ENCODE measurements at regions not wholly inside any gene's neighbourhood (a gene's known extent, or its start where the extent isn't known, plus 50 kb on each side); places are given as distances from the start of the nearest gene placed in this dataset.

GRCh38 chr5:53337827-53338226, 142.6 kb upstream of the FST start:
- no peak for FAIRE-seq
- TF ChIP-seq POLR2A (IDR thresholded peaks at IDR 0.05; ENCODE audit: low read depth, low read length) = no peak
- TF ChIP-seq TAF1 (IDR thresholded peaks at IDR 0.05; ENCODE audit: borderline replicate concordance, low read depth, low read length) = no peak
- no peak for TF ChIP-seq POLR2AphosphoS5 (IDR thresholded peaks at IDR 0.05; ENCODE audit: low read depth, low read length)
- no peak for DNase-seq (ENCODE audit: insufficient read length)

- FAIRE-seq (no peak), DNase-seq (ENCODE audit: insufficient read length) (no peak)
- no peak for TF ChIP-seq POLR2AphosphoS5 (IDR thresholded peaks at IDR 0.05; ENCODE audit: low read depth, low read length)
- TF ChIP-seq POLR2A (IDR thresholded peaks at IDR 0.05; ENCODE audit: low read depth, low read length) = no peak
- no peak for TF ChIP-seq TAF1 (IDR thresholded peaks at IDR 0.05; ENCODE audit: borderline replicate concordance, low read depth, low read length)
Measured at GRCh38 chr5:53338971-53339370, 141.5 kb upstream of the FST start.

- no peak for TF ChIP-seq TAF1 (IDR thresholded peaks at IDR 0.05; ENCODE audit: borderline replicate concordance, low read depth, low read length)
- no peak for TF ChIP-seq POLR2AphosphoS5 (IDR thresholded peaks at IDR 0.05; ENCODE audit: low read depth, low read length)
- TF ChIP-seq POLR2A (IDR thresholded peaks at IDR 0.05; ENCODE audit: low read depth, low read length) = no peak
- FAIRE-seq = no peak
Measured at GRCh38 chr5:53339962-53340540, 140.4 kb upstream of the FST start.

GRCh38 chr5:53340956-53341750, 139.3 kb upstream of the FST start:
- FAIRE-seq = no peak
- TF ChIP-seq POLR2A (IDR thresholded peaks at IDR 0.05; ENCODE audit: low read depth, low read length) (no peak), POLR2AphosphoS5 (IDR thresholded peaks at IDR 0.05; ENCODE audit: low read depth, low read length) (no peak), TAF1 (IDR thresholded peaks at IDR 0.05; ENCODE audit: borderline replicate concordance, low read depth, low read length) (no peak)

More at GRCh38 chr5:53339962-53340540, 140.4 kb upstream of the FST start:
- DNase-seq (ENCODE audit: insufficient read length) = no peak

GRCh38 chr5:53342236-53342635, 138.2 kb upstream of the FST start:
- no peak for DNase-seq (ENCODE audit: insufficient read length)
- TF ChIP-seq POLR2A (IDR thresholded peaks at IDR 0.05; ENCODE audit: low read depth, low read length) (no peak), TAF1 (IDR thresholded peaks at IDR 0.05; ENCODE audit: borderline replicate concordance, low read depth, low read length) (no peak), POLR2AphosphoS5 (IDR thresholded peaks at IDR 0.05; ENCODE audit: low read depth, low read length) (no peak)
- FAIRE-seq = no peak

More at GRCh38 chr5:53340956-53341750, 139.3 kb upstream of the FST start:
- no peak for DNase-seq (ENCODE audit: insufficient read length)

- TF ChIP-seq POLR2AphosphoS5 (IDR thresholded peaks at IDR 0.05; ENCODE audit: low read depth, low read length) = no peak
- no peak for TF ChIP-seq POLR2A (IDR thresholded peaks at IDR 0.05; ENCODE audit: low read depth, low read length)
- TF ChIP-seq TAF1 (IDR thresholded peaks at IDR 0.05; ENCODE audit: borderline replicate concordance, low read depth, low read length) = no peak
- DNase-seq (ENCODE audit: insufficient read length) = no peak
- FAIRE-seq = no peak
Measured at GRCh38 chr5:53343187-53343586, 137.2 kb upstream of the FST start.

- FAIRE-seq = no peak
- DNase-seq (ENCODE audit: insufficient read length) = no peak
- TF ChIP-seq POLR2A (IDR thresholded peaks at IDR 0.05; ENCODE audit: low read depth, low read length) (no peak), TAF1 (IDR thresholded peaks at IDR 0.05; ENCODE audit: borderline replicate concordance, low read depth, low read length) (no peak), POLR2AphosphoS5 (IDR thresholded peaks at IDR 0.05; ENCODE audit: low read depth, low read length) (no peak)
Measured at GRCh38 chr5:53350368-53350767, 130.1 kb upstream of the FST start.

- FAIRE-seq (no peak), DNase-seq (ENCODE audit: insufficient read length) (no peak)
- TF ChIP-seq POLR2A (IDR thresholded peaks at IDR 0.05; ENCODE audit: low read depth, low read length) = no peak
- TF ChIP-seq POLR2AphosphoS5 (IDR thresholded peaks at IDR 0.05; ENCODE audit: low read depth, low read length) = no peak
- TF ChIP-seq TAF1 (IDR thresholded peaks at IDR 0.05; ENCODE audit: borderline replicate concordance, low read depth, low read length) = no peak
Measured at GRCh38 chr5:53350991-53351770, 129.2 kb upstream of the FST start.

GRCh38 chr5:53355316-53355715, 125.1 kb upstream of the FST start:
- DNase-seq (ENCODE audit: insufficient read length) (no peak), FAIRE-seq (no peak)
- TF ChIP-seq POLR2AphosphoS5 (IDR thresholded peaks at IDR 0.05; ENCODE audit: low read depth, low read length) (no peak), POLR2A (IDR thresholded peaks at IDR 0.05; ENCODE audit: low read depth, low read length) (no peak), TAF1 (IDR thresholded peaks at IDR 0.05; ENCODE audit: borderline replicate concordance, low read depth, low read length) (no peak)

- DNase-seq (ENCODE audit: insufficient read length) (no peak), FAIRE-seq (no peak)
- no peak for TF ChIP-seq POLR2A (IDR thresholded peaks at IDR 0.05; ENCODE audit: low read depth, low read length)
- TF ChIP-seq POLR2AphosphoS5 (IDR thresholded peaks at IDR 0.05; ENCODE audit: low read depth, low read length) = no peak
- no peak for TF ChIP-seq TAF1 (IDR thresholded peaks at IDR 0.05; ENCODE audit: borderline replicate concordance, low read depth, low read length)
Measured at GRCh38 chr5:53355931-53356330, 124.5 kb upstream of the FST start.

- FAIRE-seq = no peak
- DNase-seq (ENCODE audit: insufficient read length) = no peak
- TF ChIP-seq POLR2AphosphoS5 (IDR thresholded peaks at IDR 0.05; ENCODE audit: low read depth, low read length) (no peak), TAF1 (IDR thresholded peaks at IDR 0.05; ENCODE audit: borderline replicate concordance, low read depth, low read length) (no peak), POLR2A (IDR thresholded peaks at IDR 0.05; ENCODE audit: low read depth, low read length) (no peak)
Measured at GRCh38 chr5:53357439-53357838, 123.0 kb upstream of the FST start.
